ENCODE measurements at regions not wholly inside any gene's neighbourhood (a gene's known extent, or its start where the extent isn't known, plus 50 kb on each side); places are given as distances from the start of the nearest gene placed in this dataset.
"Not testable (repeated sequence)": the region's sequence is repeated elsewhere in the genome, so short reads cannot be mapped to it uniquely, and the experiment has no call there.

GRCh38 chr3:83251490-83251889 lies 1490.0 kb upstream of the GBE1 start:
- DNase-seq: no peak
- in situ Hi-C loops (cut with MboI; ENCODE audit: low pct_unique_long_range_greater_than_20kb, low sequenced_read_pairs): no loop called here

DNA sequence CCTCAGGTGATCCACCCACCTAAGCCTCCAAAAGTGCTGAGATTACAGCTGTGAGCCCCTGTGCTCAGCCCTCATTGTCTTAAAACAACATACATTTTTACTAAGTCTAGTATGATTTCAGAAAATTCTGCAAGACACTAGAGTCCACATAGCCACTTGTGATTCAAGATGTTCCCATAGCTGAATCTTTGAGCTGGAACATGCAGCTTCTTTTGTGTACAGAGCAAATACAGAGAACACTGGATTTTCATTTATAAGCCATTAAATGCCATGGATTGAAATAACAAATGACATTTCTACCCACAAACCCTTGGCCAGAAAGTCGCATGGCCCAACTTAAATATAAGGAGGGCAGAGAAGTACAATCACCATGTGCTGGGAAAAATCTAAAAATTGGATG lies 1489.2 kb upstream of the GBE1 start:
- in situ Hi-C loops (cut with MboI; ENCODE audit: low pct_unique_long_range_greater_than_20kb, low sequenced_read_pairs): no loop called here
- DNase-seq: no peak

DNA sequence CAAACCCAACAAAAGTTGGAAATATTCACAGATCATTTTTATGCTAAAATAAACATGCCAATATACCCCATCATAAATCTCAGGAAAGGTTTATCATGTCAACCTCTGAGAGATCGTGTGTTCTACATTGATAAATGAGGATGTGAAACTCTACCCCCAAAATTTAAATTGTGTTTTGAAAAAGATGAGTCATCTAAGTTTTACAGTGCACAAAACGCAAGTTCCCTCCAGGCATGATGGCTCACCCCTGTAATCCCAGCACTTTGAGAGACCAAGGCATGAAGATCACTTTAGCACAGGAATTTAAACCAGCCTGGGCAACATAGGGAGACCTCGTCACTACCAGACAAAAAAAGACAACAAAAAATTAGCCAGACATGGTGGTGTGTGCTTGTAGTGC lies 1487.0 kb upstream of the GBE1 start:
- no peak for DNase-seq
- in situ Hi-C loops (cut with MboI; ENCODE audit: low pct_unique_long_range_greater_than_20kb, low sequenced_read_pairs): no loop called here

DNA sequence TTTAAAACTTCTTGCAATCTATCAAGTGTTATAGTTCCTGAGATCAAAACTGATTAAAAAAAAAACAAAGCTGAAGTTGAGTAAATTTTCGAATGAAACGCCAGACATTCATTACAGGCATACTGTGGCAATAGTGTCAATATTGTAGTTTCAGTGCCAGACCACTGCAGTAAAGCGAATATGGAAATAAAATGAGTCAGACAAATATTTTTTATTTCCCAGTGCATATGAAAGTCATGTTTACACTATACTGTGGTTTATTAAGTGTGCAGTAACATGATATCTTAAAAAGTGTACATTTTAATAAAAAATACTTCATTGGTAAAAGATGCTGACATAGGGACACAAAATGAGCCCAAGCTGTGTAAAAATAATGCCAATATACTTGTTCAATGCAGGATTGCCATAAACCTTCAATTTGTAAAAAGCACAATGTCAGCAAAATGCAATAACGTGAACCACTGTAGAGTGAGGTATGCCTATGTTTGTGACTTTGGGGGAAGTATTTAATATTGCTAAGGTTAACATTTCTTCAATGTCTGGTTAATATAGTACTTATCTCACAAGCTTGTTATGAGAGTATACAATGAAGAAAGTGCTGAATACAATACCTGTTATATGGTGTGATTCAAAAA lies 1473.9 kb upstream of the GBE1 start:
- no peak for DNase-seq
- in situ Hi-C loops (cut with MboI; ENCODE audit: low pct_unique_long_range_greater_than_20kb, low sequenced_read_pairs): no loop called here

DNA sequence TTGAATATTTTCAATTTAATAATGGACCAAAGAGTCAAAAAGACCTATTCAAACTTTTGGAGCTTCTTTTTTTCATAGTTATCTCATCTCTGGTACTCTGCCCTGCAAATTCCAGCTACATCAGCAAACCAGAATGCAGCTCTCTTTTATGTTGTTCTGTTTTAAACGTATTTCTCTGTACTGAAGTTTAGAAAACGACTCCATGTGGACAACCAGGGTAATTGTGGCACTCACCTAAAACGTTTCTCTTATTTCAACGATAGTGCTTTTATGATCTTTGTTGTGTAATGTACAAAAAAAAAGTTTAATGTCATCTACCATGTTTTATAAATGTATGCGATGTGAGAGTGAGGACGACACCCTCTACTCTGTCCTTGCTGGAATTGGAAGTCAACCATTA lies 1472.3 kb upstream of the GBE1 start:
- DNase-seq: no peak
- in situ Hi-C loops (cut with MboI; ENCODE audit: low pct_unique_long_range_greater_than_20kb, low sequenced_read_pairs): no loop called here

GRCh38 chr3:83230841-83231240 lies 1469.4 kb upstream of the GBE1 start:
- no peak for DNase-seq
- in situ Hi-C loops (cut with MboI; ENCODE audit: low pct_unique_long_range_greater_than_20kb, low sequenced_read_pairs): no loop called here

DNA sequence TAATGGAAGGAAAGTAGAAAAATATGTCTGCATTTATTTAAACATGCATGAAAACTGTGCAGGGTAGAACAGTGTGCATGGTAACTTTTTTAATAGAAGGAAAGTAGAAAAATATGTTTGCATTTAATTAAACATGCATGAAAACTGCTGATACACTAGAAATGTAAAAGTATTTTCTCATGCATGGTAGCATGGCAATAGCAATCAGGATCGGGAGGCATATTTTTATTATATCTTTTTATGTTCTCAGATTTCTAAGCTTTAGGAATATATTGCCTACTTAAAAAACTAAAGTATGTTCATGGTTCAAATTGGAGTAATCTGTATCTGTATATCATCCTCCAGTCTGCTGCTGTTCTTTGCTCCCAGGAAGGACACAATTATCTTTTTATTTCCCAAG lies 1468.9 kb upstream of the GBE1 start:
- in situ Hi-C loops (cut with MboI; ENCODE audit: low pct_unique_long_range_greater_than_20kb, low sequenced_read_pairs): no loop called here
- no peak for DNase-seq

DNA sequence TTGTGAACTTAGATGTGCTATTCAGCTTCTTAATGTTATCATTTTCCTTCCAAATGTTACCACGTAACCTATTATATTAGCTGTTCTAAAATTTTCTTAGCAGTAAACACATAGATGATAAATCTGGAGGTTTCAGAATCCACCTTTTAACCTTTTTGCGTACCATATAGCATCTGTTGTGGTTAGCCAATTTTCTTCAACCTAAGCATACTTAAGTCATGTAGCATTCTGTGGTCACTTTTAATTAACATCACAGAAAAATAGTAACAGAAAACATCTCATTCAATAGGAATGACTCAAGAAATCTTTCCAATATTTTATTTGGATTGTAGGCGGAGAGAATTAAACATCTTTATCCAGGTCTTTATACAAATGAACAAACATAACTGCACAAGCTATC lies 1465.3 kb upstream of the GBE1 start:
- DNase-seq: no peak
- in situ Hi-C loops (cut with MboI; ENCODE audit: low pct_unique_long_range_greater_than_20kb, low sequenced_read_pairs): no loop called here

DNA sequence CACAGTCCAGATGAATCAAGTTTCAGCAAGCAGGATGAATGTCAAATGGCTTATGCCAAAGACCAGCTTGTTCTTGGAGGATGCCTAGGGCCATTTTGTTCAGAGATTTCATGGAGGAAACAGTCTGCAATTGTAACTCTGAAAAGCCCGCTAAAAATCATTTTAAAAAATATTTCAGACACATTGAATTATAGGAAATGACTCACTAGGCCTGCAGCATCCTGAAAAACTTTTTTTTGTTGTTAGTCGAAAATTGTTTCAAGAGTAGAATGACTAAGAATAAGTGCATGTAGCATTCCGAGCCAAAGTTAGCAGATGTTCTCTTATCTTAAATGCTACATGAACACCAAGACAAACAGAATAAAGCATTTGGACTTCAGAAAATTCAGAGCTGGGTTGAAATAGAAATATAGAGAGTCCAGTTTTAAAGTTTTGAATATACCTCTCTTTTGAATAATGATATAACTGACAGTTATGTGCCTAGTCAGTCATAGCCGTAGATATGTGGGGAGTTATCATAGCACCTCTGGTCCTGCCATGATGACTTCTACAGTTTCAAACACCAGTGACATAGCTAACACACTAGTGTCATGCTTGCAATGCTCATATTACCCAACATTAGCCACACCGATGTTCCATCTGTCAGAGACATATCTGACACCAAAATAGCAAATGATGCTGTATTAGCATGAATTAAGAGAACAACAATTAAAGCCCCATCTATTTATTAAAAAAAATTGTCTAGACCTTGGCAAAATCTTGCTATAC lies 1462.8 kb upstream of the GBE1 start:
- in situ Hi-C loops (cut with MboI; ENCODE audit: low pct_unique_long_range_greater_than_20kb, low sequenced_read_pairs): no loop called here
- no peak for DNase-seq

DNA sequence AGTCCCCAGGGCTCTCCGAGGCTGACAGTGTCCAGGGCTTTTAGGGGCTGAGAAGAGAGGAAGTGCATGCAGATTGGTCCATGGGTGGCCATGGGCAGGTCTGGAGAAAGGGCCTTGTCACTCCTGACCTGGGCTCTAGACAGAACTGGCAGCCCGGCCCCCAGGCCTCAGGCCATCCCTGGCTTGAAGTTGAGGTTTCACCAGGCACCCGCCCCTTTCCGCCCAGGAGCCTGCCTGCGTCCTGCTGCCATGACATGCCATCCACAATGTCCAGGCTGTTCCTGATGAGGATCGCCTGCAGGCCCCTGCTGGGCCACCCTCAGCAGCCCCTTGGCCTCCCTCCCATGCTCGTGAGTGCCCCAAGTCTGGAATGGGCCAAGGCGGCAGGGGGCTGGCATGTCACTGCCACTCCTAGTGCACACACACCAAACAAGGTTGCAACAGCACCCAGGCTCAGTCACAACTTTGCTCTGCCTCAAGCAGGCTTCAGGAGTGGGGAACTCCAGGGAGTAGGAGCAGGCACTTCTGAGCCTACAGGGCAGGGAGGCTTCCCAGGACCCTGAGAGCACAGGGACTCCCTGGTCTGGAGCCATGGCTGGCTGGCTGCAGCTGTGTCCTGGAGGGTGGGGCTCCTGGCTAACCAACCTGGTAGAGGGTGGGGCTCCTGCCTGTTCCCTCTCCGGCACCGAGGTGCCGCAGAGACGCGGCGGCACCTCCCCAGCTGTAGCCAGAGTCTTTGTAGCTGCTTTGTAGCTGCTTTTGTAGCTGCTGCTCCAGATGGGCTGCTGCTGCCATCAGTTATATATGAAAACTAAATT lies 1457.1 kb upstream of the GBE1 start:
- in situ Hi-C loops (cut with MboI; ENCODE audit: low pct_unique_long_range_greater_than_20kb, low sequenced_read_pairs): no loop called here
- no peak for DNase-seq

GRCh38 chr3:83217595-83218118 lies 1456.2 kb upstream of the GBE1 start:
- in situ Hi-C loops (cut with MboI; ENCODE audit: low pct_unique_long_range_greater_than_20kb, low sequenced_read_pairs); DNase-seq: not testable (repeated sequence)

- in situ Hi-C loops (cut with MboI; ENCODE audit: low pct_unique_long_range_greater_than_20kb, low sequenced_read_pairs): no loop called here
- DNase-seq: no peak
These were observed 1455.6 kb upstream of the GBE1 start for GRCh38 chr3:83216919-83217594.

GRCh38 chr3:83195243-83195642 lies 1433.8 kb upstream of the GBE1 start:
- no peak for DNase-seq
- in situ Hi-C loops (cut with MboI; ENCODE audit: low pct_unique_long_range_greater_than_20kb, low sequenced_read_pairs): no loop called here

DNA sequence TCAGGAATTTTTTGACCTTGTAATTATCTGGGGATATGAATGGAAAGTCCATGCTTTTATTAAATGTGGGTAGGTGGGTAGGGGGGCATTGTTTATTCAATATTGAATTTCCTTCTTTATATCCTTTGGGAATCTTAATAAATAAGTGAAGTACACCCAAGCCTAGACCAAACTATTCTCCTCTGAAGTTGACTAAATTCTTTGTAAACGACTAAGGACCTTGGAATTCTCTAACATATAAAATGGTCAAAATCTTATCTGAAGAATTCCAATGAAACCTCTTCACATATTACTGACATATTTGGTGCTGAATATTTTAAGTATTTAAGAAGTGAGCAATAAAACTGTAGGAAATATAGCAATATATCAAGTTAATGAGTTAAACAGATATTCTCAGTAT lies 1432.1 kb upstream of the GBE1 start:
- DNase-seq: no peak
- in situ Hi-C loops (cut with MboI; ENCODE audit: low pct_unique_long_range_greater_than_20kb, low sequenced_read_pairs): no loop called here

- DNase-seq: no peak
- in situ Hi-C loops (cut with MboI; ENCODE audit: low pct_unique_long_range_greater_than_20kb, low sequenced_read_pairs): no loop called here
These were observed 1428.2 kb upstream of the GBE1 start for GRCh38 chr3:83189634-83190033.

DNA sequence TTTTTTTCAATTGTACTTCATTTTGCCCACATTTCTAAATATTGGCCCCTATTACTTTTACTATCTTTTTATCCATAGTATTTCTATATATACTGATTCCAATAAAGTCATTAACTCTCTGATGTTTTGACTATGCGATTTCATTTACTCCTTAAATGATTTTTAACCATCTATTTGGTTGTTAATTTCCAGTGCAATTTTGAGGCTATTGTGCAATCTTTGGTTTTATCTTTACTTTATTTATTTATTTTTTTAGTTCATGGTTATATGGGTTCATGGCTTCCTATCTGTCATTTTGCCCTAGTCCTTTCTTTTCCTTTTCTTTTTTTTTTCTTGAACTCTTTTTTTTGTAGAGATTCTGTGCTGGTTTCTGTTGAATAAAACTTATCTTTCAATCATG lies 1408.0 kb upstream of the GBE1 start:
- DNase-seq: no peak
- in situ Hi-C loops (cut with MboI; ENCODE audit: low pct_unique_long_range_greater_than_20kb, low sequenced_read_pairs): no loop called here

DNA sequence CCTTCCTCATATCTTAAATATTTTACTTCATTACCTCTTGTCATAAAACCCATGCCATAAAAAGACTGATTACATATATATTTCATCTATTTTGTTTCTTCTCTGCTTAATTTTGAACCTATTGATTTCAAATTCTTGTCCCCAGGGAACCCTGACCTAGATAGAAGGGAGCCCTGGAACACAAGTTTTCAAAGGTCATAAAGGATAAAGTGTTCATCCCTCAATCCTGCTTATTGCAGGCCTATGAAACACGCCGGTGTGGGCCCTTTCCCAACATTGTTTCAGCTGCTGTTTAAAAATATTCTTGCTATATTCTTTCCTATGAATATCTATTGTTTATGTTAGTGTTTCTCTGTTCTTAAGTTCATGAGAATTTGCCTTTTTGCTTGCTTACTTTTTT lies 1389.5 kb upstream of the GBE1 start:
- DNase-seq: no peak
- in situ Hi-C loops (cut with MboI; ENCODE audit: low pct_unique_long_range_greater_than_20kb, low sequenced_read_pairs): no loop called here

GRCh38 chr3:83140983-83141382 lies 1379.5 kb upstream of the GBE1 start:
- in situ Hi-C loops (cut with MboI; ENCODE audit: low pct_unique_long_range_greater_than_20kb, low sequenced_read_pairs): no loop called here
- DNase-seq: no peak

DNA sequence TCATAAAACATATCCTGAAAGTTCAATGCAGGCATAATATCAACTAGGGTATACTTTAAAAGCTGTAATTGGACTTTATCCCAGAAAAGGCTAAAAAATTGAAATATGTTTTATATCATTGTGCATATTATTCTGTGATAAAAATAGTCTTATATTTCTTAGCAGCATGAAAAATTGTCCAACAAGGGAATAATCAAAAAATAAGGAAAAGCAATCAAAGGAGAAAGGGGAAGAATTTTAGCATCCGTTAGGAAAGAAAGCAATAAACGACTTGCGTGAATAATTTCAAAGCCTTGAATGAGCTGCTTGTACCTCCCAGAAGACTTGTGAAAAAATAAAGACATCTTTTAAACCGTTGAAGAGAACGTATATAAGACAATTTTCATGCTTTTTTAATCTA lies 1369.8 kb upstream of the GBE1 start:
- in situ Hi-C loops (cut with MboI; ENCODE audit: low pct_unique_long_range_greater_than_20kb, low sequenced_read_pairs): no loop called here
- DNase-seq: no peak
